Keratinocyte (primary cell): ENCODE measurements at regions not wholly inside any gene's neighbourhood (a gene's known extent, or its start where the extent isn't known, plus 50 kb on each side); places are given as distances from the start of the nearest gene placed in this dataset.

ENCODE experiments used
- DNase-seq: peaks from one replicate; pipeline ENCODE4 v3.0.0-alpha.2; 2011; ENCODE audit warnings: low read depth, missing footprints, low spot score
- FAIRE-seq: peaks from 2 replicates; lab custom pipeline; 2011; peaks lifted over from hg19 to GRCh38; lab: Jason Lieb, UNC
- H2AFZ ChIP-seq: 2 replicates; pipeline ENCODE4 v1.6.0; 2012; ENCODE audit warnings: low read length, control low read depth, inconsistent platforms; ENCODE audit not compliant: control insufficient read depth
- H3K27ac ChIP-seq: 2 replicates; pipeline ENCODE4 v1.5.1; 2011; ENCODE audit warnings: low read length; ENCODE audit not compliant: control insufficient read depth, insufficient read depth
- H3K27me3 ChIP-seq: 3 replicates; pipeline ENCODE4 v1.6.0; 2011; ENCODE audit warnings: low read length; ENCODE audit not compliant: control insufficient read depth, insufficient read depth; ENCODE audit errors: extremely low read depth
- H3K36me3 ChIP-seq, 2 experiments: 2 replicates in 1 of 2; 3 replicates in 1 of 2; pipeline ENCODE4 v1.5.1; 2011; ENCODE audit warnings: low read length in 2 of 2, mild to moderate bottlenecking in 1 of 2; ENCODE audit not compliant: control insufficient read depth in 2 of 2, insufficient read depth in 2 of 2; ENCODE audit errors: extremely low read depth in 1 of 2
- H3K4me1 ChIP-seq: 3 replicates; pipeline ENCODE4 v1.5.1; 2011; ENCODE audit warnings: low read length; ENCODE audit not compliant: control insufficient read depth, insufficient read depth; ENCODE audit errors: extremely low read depth
- H3K4me2 ChIP-seq: 3 replicates; pipeline ENCODE4 v1.6.0; 2011; ENCODE audit warnings: low read depth, low read length; ENCODE audit not compliant: control insufficient read depth, insufficient read depth; ENCODE audit errors: extremely low read depth
- H3K4me3 ChIP-seq, 3 experiments: fragments of 200-600 bp in 1 of 3; sonication (generic) in 1 of 3; 2 replicates in 2 of 3; 3 replicates in 1 of 3; pipeline ENCODE4 v1.5.1; 2011 to 2016; ENCODE audit warnings: low read length in 3 of 3, mild to moderate bottlenecking in 3 of 3, control low read depth in 2 of 3, inconsistent platforms in 1 of 3, low read depth in 1 of 3, mixed read lengths in 1 of 3, mixed run types in 1 of 3, moderate library complexity in 1 of 3; ENCODE audit not compliant: control insufficient read depth in 2 of 3, insufficient read depth in 2 of 3; ENCODE audit errors: extremely low read depth in 1 of 3
- H3K79me2 ChIP-seq: 2 replicates; pipeline ENCODE4 v1.6.0; 2012; ENCODE audit warnings: low read length; ENCODE audit not compliant: control insufficient read depth, insufficient read depth
- H3K9ac ChIP-seq: 3 replicates; pipeline ENCODE4 v1.6.0; 2011; ENCODE audit warnings: low read length; ENCODE audit not compliant: control insufficient read depth, insufficient read depth; ENCODE audit errors: extremely low read depth
- H3K9me1 ChIP-seq: 3 replicates; pipeline ENCODE4 v1.6.0; 2011; ENCODE audit warnings: low read length; ENCODE audit not compliant: control insufficient read depth, insufficient read depth; ENCODE audit errors: extremely low read depth
- H3K9me3 ChIP-seq: 2 replicates; pipeline ENCODE4 v1.5.1; 2012; ENCODE audit warnings: low read depth, low read length; ENCODE audit not compliant: control insufficient read depth
- H4K20me1 ChIP-seq: 3 replicates; pipeline ENCODE4 v1.6.0; 2011; ENCODE audit warnings: low read length; ENCODE audit not compliant: control insufficient read depth, insufficient read depth; ENCODE audit errors: extremely low read depth
- EZH2 ChIP-seq: IDR thresholded peaks from one replicate; pipeline ENCODE4 v1.6.1; 2012; ENCODE audit warnings: inconsistent platforms, mild to moderate bottlenecking, low read length, moderate library complexity
- dilution Hi-C: fragments of 300-500 bp; cut with MboI; formaldehyde crosslinking; loops from one replicate; pipeline ENCODE4 v1.7.0; 2020; ENCODE audit warnings: low sequenced_read_pairs; ENCODE audit not compliant: extremely low pct_ligation_motif_present
- TF ChIP-seq, protein P1 (sequence below), 3 experiments: IDR thresholded peaks in 1 of 3; conservative IDR thresholded peaks in 1 of 3; optimal IDR thresholded peaks in 1 of 3; 2 replicates in 2 of 3; 3 replicates in 1 of 3; pipeline versions ENCODE3 to v1.5.1; 2011; ENCODE audit warnings: low read length in 3 of 3, mild to moderate bottlenecking in 3 of 3, moderate library complexity in 2 of 3, control low read depth in 1 of 3, inconsistent platforms in 1 of 3; ENCODE audit not compliant: insufficient read depth in 2 of 3; ENCODE audit errors: extremely low read depth in 1 of 3

GRCh38 chr11:70798296-70798695 lies 400.0 kb downstream of the CTTN start:
- TF ChIP-seq, protein P1, sequence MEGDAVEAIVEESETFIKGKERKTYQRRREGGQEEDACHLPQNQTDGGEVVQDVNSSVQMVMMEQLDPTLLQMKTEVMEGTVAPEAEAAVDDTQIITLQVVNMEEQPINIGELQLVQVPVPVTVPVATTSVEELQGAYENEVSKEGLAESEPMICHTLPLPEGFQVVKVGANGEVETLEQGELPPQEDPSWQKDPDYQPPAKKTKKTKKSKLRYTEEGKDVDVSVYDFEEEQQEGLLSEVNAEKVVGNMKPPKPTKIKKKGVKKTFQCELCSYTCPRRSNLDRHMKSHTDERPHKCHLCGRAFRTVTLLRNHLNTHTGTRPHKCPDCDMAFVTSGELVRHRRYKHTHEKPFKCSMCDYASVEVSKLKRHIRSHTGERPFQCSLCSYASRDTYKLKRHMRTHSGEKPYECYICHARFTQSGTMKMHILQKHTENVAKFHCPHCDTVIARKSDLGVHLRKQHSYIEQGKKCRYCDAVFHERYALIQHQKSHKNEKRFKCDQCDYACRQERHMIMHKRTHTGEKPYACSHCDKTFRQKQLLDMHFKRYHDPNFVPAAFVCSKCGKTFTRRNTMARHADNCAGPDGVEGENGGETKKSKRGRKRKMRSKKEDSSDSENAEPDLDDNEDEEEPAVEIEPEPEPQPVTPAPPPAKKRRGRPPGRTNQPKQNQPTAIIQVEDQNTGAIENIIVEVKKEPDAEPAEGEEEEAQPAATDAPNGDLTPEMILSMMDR (optimal IDR thresholded peaks at IDR 0.05 in 1 of 3, IDR thresholded peaks at IDR 0.05 in 1 of 3, conservative IDR thresholded peaks at IDR 0.05 in 1 of 3; ENCODE audit: extremely low read depth in 1 of 3, insufficient read depth in 2 of 3, low read length in 3 of 3) = no peak
- no peak for TF ChIP-seq EZH2
- Histone ChIP-seq H3K9me3 (peaks cover 25% of the 10 kb centered on the region), H4K20me1 (no peaks in the 10 kb centered on the region), H3K9ac (no peak overlapping the region), H3K4me2 (no peak overlapping the region), H3K79me2 (no peaks in the 10 kb centered on the region), H2AFZ (no peak overlapping the region), H3K9me1 (no peaks in the 10 kb centered on the region), H3K4me1 (no peaks in the 10 kb centered on the region), H3K4me3 (no peak overlapping the region), H3K27me3 (no peaks in the 10 kb centered on the region), H3K36me3 (no peaks in the 10 kb centered on the region), H3K27ac (no peak overlapping the region)
- dilution Hi-C loops = no loop called here
- DNase-seq = no peak
- no peak for FAIRE-seq

- no peak overlapping the region for H2AFZ ChIP-seq
- H3K9ac ChIP-seq = no peak overlapping the region
- no peaks in the 10 kb centered on the region for H3K27me3 ChIP-seq
- H3K9me3 ChIP-seq = peaks cover 26% of the 10 kb centered on the region
- no peak for DNase-seq
- dilution Hi-C loops = no loop called here
- TF ChIP-seq, protein P1 (optimal IDR thresholded peaks at IDR 0.05 in 1 of 3, IDR thresholded peaks at IDR 0.05 in 1 of 3, conservative IDR thresholded peaks at IDR 0.05 in 1 of 3; ENCODE audit: extremely low read depth in 1 of 3, insufficient read depth in 2 of 3, low read length in 3 of 3) = no peak
- TF ChIP-seq EZH2 = no peak
- no peaks in the 10 kb centered on the region for H3K36me3 ChIP-seq
- no peaks in the 10 kb centered on the region for H3K9me1 ChIP-seq
- no peak for FAIRE-seq
- no peaks in the 10 kb centered on the region for H4K20me1 ChIP-seq
- H3K4me2 ChIP-seq = no peak overlapping the region
- H3K4me3 ChIP-seq = no peak overlapping the region
- no peak overlapping the region for H3K27ac ChIP-seq
- H3K79me2 ChIP-seq = no peaks in the 10 kb centered on the region
- no peaks in the 10 kb centered on the region for H3K4me1 ChIP-seq
Measured at GRCh38 chr11:70799386-70799785, 401.1 kb downstream of the CTTN start.
